ENCODE measurements at regions not wholly inside any gene's neighbourhood (a gene's known extent, or its start where the extent isn't known, plus 50 kb on each side); places are given as distances from the start of the nearest gene placed in this dataset.

DNA sequence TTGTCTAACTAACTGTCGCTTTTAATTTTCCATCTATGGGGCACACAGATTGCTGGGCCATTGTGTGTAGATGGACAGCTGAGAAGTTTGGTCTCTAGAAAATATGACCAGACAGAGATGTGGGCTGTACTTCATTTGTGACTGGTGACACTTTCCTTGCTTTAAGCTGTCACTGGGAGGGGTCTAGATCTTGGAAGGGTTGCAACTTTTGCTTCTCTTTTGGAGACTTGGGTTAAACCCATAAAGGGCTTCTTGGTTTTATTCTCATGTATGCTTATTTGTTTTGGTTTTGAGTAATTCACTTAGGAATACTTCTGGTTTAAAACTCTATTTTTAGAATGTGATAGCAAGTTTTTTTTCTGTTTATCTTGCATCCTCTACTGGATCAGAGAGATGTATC, 80.2 kb downstream of the ETS2 start:
- Histone ChIP-seq H3K27me3 (ENCODE audit: control insufficient read depth in 3 of 3, insufficient read depth in 3 of 3, low read length in 3 of 3) (no peaks in the 10 kb centered on the region), H3K36me3 (ENCODE audit: control insufficient read depth in 3 of 3, insufficient read depth in 2 of 3, low read depth in 1 of 3, low read length in 3 of 3) (no peaks in the 10 kb centered on the region), H3K27ac (ENCODE audit: low read depth in 1 of 3, low read length in 2 of 3) (no peak overlapping the region), H3K4me1 (ENCODE audit: control insufficient read depth in 3 of 3, insufficient read depth in 2 of 3, low read depth in 1 of 3, low read length in 2 of 3) (no peaks in the 10 kb centered on the region), H3K4me3 (ENCODE audit: low read depth in 1 of 3, low read length in 3 of 3) (no peak overlapping the region), H3K9me3 (ENCODE audit: control insufficient read depth in 2 of 2, insufficient read depth in 1 of 2, low read depth in 1 of 2, low read length in 1 of 2) (peaks cover 0 to 16% of the 10 kb centered on the region in 2 donors)
- DNase-seq (no peak), FAIRE-seq (no peak)
- WGBS, 3 donors, result 88 to 100% (median 94%) methylated on average over 1 of the region's 1 CpG

DNA sequence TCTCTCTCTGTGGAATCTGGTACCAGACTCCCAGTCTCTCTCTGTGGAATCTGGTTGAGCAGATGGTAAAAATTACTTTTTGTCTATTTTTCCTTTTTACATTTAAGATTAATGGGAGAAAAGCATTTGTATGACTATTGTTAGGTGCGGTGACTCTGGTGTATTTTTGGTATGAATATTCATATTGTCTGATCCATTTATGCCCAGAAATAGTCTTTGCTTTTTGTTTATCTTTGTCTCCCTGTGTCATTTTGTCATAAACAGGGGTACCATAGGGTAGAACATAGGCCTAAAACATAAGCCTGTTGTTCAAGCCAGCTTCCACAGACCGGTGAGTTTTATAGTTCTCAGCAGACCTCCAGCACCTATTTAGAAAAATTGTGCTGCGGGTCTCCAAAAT, 78.7 kb downstream of the ETS2 start:
- no peaks in the 10 kb centered on the region for H3K4me1 ChIP-seq (ENCODE audit: control insufficient read depth in 3 of 3, insufficient read depth in 2 of 3, low read depth in 1 of 3, low read length in 2 of 3)
- WGBS, 3 donors, result 74 to 95% (median 82%) methylated on average over 3 of the region's 3 CpGs
- no peak overlapping the region for H3K27ac ChIP-seq (ENCODE audit: low read depth in 1 of 3, low read length in 2 of 3)
- FAIRE-seq (no peak), DNase-seq (no peak)
- no peak overlapping the region for H3K4me3 ChIP-seq (ENCODE audit: low read depth in 1 of 3, low read length in 3 of 3)
- H3K9me3 ChIP-seq (ENCODE audit: control insufficient read depth in 2 of 2, insufficient read depth in 1 of 2, low read depth in 1 of 2, low read length in 1 of 2), result peaks cover 0 to 16% of the 10 kb centered on the region in 2 donors
- H3K36me3 ChIP-seq (ENCODE audit: control insufficient read depth in 3 of 3, insufficient read depth in 2 of 3, low read depth in 1 of 3, low read length in 3 of 3), result no peaks in the 10 kb centered on the region
- no peaks in the 10 kb centered on the region for H3K27me3 ChIP-seq (ENCODE audit: control insufficient read depth in 3 of 3, insufficient read depth in 3 of 3, low read length in 3 of 3)

DNA sequence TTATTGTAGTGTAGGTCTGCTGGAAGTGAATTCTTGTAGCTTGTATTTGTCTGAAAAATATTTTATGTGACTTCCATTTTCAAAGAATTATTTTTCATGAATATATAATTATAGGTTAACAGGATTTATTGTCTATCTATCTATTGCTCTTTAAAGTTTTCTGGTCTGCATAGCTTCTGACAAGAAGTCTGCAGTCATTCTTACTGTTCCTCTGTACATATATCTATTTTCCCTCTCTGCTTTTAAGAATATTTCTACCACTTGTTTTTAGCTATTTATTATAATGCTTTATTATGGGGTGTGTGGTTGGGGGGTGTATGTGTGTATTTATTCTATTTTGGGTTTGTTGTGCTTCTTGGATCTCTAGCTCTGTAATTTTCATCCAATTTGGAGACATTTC, 77.4 kb downstream of the ETS2 start:
- DNase-seq (no peak), FAIRE-seq (no peak)
- peaks cover 0 to 21% of the 10 kb centered on the region in 2 donors for H3K9me3 ChIP-seq (ENCODE audit: control insufficient read depth in 2 of 2, insufficient read depth in 1 of 2, low read depth in 1 of 2, low read length in 1 of 2)
- peaks cover 0 to 3% (median 0%) of the 10 kb centered on the region in 3 donors for H3K4me1 ChIP-seq (ENCODE audit: control insufficient read depth in 3 of 3, insufficient read depth in 2 of 3, low read depth in 1 of 3, low read length in 2 of 3)
- no peak overlapping the region for H3K27ac ChIP-seq (ENCODE audit: low read depth in 1 of 3, low read length in 2 of 3)
- H3K4me3 ChIP-seq (ENCODE audit: low read depth in 1 of 3, low read length in 3 of 3), result no peak overlapping the region
- no peaks in the 10 kb centered on the region for H3K27me3 ChIP-seq (ENCODE audit: control insufficient read depth in 3 of 3, insufficient read depth in 3 of 3, low read length in 3 of 3)
- no peaks in the 10 kb centered on the region for H3K36me3 ChIP-seq (ENCODE audit: control insufficient read depth in 3 of 3, insufficient read depth in 2 of 3, low read depth in 1 of 3, low read length in 3 of 3)

GRCh38 chr21:38881131-38881530, 75.4 kb downstream of the ETS2 start:
- no peak overlapping the region for H3K4me3 ChIP-seq (ENCODE audit: low read depth in 1 of 3, low read length in 3 of 3)
- no peaks in the 10 kb centered on the region for H3K27me3 ChIP-seq (ENCODE audit: control insufficient read depth in 3 of 3, insufficient read depth in 3 of 3, low read length in 3 of 3)
- H3K36me3 ChIP-seq (ENCODE audit: control insufficient read depth in 3 of 3, insufficient read depth in 2 of 3, low read depth in 1 of 3, low read length in 3 of 3), result no peaks in the 10 kb centered on the region
- H3K27ac ChIP-seq (ENCODE audit: low read depth in 1 of 3, low read length in 2 of 3), result no peak overlapping the region
- no peak for DNase-seq
- FAIRE-seq, result no peak
- H3K4me1 ChIP-seq (ENCODE audit: control insufficient read depth in 3 of 3, insufficient read depth in 2 of 3, low read depth in 1 of 3, low read length in 2 of 3), result peaks cover 0 to 3% (median 0%) of the 10 kb centered on the region in 3 donors
- peaks cover 0 to 6% of the 10 kb centered on the region in 2 donors for H3K9me3 ChIP-seq (ENCODE audit: control insufficient read depth in 2 of 2, insufficient read depth in 1 of 2, low read depth in 1 of 2, low read length in 1 of 2)

DNA sequence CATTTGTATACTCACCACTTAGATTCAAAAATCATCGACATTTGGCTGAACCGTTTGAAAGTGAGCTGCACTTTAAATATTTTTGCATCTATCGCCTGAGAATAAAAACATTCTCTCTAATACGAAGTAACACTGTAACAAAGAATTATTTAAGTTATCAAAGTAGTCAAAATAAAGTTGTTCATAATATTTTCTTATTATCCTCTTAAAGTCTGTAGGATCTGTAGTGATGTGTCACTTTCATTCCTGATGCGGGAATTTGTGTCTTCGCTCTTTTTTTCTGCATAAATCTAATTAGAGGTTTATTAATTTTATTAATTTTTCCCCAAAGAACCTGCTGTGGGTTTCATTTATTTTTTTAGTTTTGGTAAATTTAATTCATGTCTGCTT, 74.8 kb downstream of the ETS2 start:
- Histone ChIP-seq H3K4me1 (ENCODE audit: control insufficient read depth in 3 of 3, insufficient read depth in 2 of 3, low read depth in 1 of 3, low read length in 2 of 3) (peaks cover 0 to 3% (median 0%) of the 10 kb centered on the region in 3 donors), H3K27me3 (ENCODE audit: control insufficient read depth in 3 of 3, insufficient read depth in 3 of 3, low read length in 3 of 3) (no peaks in the 10 kb centered on the region), H3K36me3 (ENCODE audit: control insufficient read depth in 3 of 3, insufficient read depth in 2 of 3, low read depth in 1 of 3, low read length in 3 of 3) (no peaks in the 10 kb centered on the region), H3K27ac (ENCODE audit: low read depth in 1 of 3, low read length in 2 of 3) (no peak overlapping the region), H3K4me3 (ENCODE audit: low read depth in 1 of 3, low read length in 3 of 3) (no peak overlapping the region), H3K9me3 (ENCODE audit: control insufficient read depth in 2 of 2, insufficient read depth in 1 of 2, low read depth in 1 of 2, low read length in 1 of 2) (peaks cover 0 to 5% of the 10 kb centered on the region in 2 donors)
- no peak for FAIRE-seq
- DNase-seq, result no peak
- WGBS, 3 donors, result 72 to 92% (median 87%) methylated on average over 6 of the region's 6 CpGs

- H3K27ac ChIP-seq (ENCODE audit: low read depth in 1 of 3, low read length in 2 of 3), result peak overlapping the region in 1 of 3 donors; percentile 21
- H3K4me3 ChIP-seq (ENCODE audit: low read depth in 1 of 3, low read length in 3 of 3), result no peak overlapping the region
- peaks cover 0 to 3% (median 0%) of the 10 kb centered on the region in 3 donors for H3K4me1 ChIP-seq (ENCODE audit: control insufficient read depth in 3 of 3, insufficient read depth in 2 of 3, low read depth in 1 of 3, low read length in 2 of 3)
- no peak for DNase-seq
- no peak for FAIRE-seq
- WGBS, 3 donors, result 59 to 84% (median 66%) methylated on average over 4 of the region's 4 CpGs
- no peaks in the 10 kb centered on the region for H3K27me3 ChIP-seq (ENCODE audit: control insufficient read depth in 3 of 3, insufficient read depth in 3 of 3, low read length in 3 of 3)
- H3K36me3 ChIP-seq (ENCODE audit: control insufficient read depth in 3 of 3, insufficient read depth in 2 of 3, low read depth in 1 of 3, low read length in 3 of 3), result no peaks in the 10 kb centered on the region
- H3K9me3 ChIP-seq (ENCODE audit: control insufficient read depth in 2 of 2, insufficient read depth in 1 of 2, low read depth in 1 of 2, low read length in 1 of 2), result peaks cover 0 to 5% of the 10 kb centered on the region in 2 donors
Observed at GRCh38 chr21:38879912-38880576, 74.3 kb downstream of the ETS2 start.

DNA sequence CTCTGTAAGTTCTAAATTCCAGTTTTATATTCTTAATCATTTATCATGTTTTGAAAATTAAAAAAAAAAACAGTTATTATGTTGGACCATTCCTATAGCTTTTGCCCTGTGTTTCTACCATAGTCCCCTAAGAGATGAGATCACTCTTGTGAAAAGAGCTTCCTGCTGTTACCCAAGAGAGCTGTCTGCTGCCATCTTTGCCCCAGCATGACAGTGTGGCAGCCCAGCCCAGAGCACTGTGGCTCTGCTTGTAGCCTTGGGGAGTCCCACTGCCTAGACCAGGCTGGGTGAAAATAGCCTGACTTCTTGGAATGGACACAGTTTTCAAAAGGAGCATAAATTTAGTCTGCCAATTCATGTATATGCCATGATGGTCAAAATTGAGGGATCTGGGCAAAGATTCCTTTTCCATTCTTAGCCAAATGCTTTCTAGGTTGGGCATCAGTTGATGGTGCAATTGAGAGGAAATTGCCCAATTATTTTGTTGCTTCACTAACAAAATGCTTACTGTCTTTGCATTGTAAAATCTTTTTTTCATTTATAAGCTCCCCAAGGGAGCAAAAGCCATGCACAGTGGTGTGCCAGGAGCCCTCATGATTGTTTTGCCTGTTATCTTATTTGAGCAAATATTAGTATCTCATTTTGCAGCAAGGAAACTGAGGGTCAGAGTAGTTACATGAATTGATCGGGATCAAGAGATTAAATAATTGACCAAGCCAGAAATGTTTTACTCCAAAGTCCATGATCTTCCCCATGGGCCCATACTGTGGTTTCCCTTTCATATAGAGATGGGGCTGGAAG, 72.8 kb downstream of the ETS2 start:
- Histone ChIP-seq H3K9me3 (ENCODE audit: control insufficient read depth in 2 of 2, insufficient read depth in 1 of 2, low read depth in 1 of 2, low read length in 1 of 2) (peaks cover 0 to 5% of the 10 kb centered on the region in 2 donors), H3K27ac (ENCODE audit: low read depth in 1 of 3, low read length in 2 of 3) (peak overlapping the region in 1 of 3 donors; percentile 45), H3K27me3 (ENCODE audit: control insufficient read depth in 3 of 3, insufficient read depth in 3 of 3, low read length in 3 of 3) (no peaks in the 10 kb centered on the region), H3K4me1 (ENCODE audit: control insufficient read depth in 3 of 3, insufficient read depth in 2 of 3, low read depth in 1 of 3, low read length in 2 of 3) (peaks cover 0 to 3% (median 0%) of the 10 kb centered on the region in 3 donors), H3K36me3 (ENCODE audit: control insufficient read depth in 3 of 3, insufficient read depth in 2 of 3, low read depth in 1 of 3, low read length in 3 of 3) (no peaks in the 10 kb centered on the region), H3K4me3 (ENCODE audit: low read depth in 1 of 3, low read length in 3 of 3) (no peak overlapping the region)
- WGBS, 3 donors, result 68 to 91% (median 69%) methylated on average over 1 of the region's 1 CpG
- FAIRE-seq (no peak), DNase-seq (no peak)

DNA sequence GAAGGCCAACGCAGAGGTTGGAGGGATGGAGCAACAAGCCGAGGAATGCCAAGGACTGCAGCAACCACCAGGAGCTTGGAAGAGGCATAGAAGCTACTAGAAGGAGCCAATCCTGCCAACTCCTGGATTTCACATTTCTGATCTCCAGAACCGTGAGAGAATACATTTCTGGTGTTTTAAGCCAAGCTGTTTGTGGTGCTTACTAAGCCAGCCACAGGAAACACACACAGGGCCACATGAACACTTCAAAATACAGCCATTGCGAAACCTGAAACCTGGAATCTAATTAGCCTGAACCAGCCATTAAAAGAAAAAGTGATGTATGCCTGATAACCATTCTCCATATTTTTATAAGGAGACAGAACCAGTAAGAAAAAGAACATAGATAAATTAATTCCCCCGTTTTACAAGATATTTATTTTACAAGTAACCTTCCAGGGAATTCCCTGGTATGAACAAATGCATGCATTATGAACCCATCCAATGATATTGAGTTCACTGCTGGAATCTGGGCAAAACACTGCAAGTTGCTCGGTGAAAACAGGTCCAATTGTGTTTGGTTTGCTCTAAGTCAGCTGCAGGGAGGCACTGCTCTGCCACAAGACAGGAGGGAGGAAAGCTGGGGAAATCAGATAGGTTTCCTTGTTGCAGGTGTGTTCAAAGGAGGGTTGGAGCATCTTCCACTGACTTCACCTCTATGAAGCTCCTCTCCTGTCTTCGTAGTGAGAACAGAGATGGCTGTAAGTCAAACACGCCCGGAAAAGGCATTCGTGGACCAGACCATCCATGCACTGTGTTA, 70.2 kb downstream of the ETS2 start:
- Histone ChIP-seq H3K36me3 (ENCODE audit: control insufficient read depth in 3 of 3, insufficient read depth in 2 of 3, low read depth in 1 of 3, low read length in 3 of 3) (no peaks in the 10 kb centered on the region), H3K27me3 (ENCODE audit: control insufficient read depth in 3 of 3, insufficient read depth in 3 of 3, low read length in 3 of 3) (no peaks in the 10 kb centered on the region), H3K4me3 (ENCODE audit: low read depth in 1 of 3, low read length in 3 of 3) (no peak overlapping the region), H3K4me1 (ENCODE audit: control insufficient read depth in 3 of 3, insufficient read depth in 2 of 3, low read depth in 1 of 3, low read length in 2 of 3) (peaks cover 0 to 3% (median 0%) of the 10 kb centered on the region in 3 donors), H3K27ac (ENCODE audit: low read depth in 1 of 3, low read length in 2 of 3) (no peak overlapping the region), H3K9me3 (ENCODE audit: control insufficient read depth in 2 of 2, insufficient read depth in 1 of 2, low read depth in 1 of 2, low read length in 1 of 2) (peaks cover 0 to 5% of the 10 kb centered on the region in 2 donors)
- 82 to 87% (median 87%) methylated on average over 10 of the region's 10 CpGs for WGBS, 3 donors
- FAIRE-seq (no peak), DNase-seq (no peak)

Measured in small intestine (tissue), 7 donors.